Natural killer cell (primary cell): ENCODE measurements at regions not wholly inside any gene's neighbourhood (a gene's known extent, or its start where the extent isn't known, plus 50 kb on each side); places are given as distances from the start of the nearest gene placed in this dataset.

ENCODE experiments used
- ATAC-seq, 3 donors: fragments of 150-1000 bp in 2 of 3; fragments of 200-7000 bp in 1 of 3; cut with Tn5 transposase; 1 replicate in 1 of 3; 2 replicates in 2 of 3; pipeline ENCODE4 v1.10.0; 2021; ENCODE audit warnings: mild to moderate bottlenecking in 2 of 3, moderate library complexity in 2 of 3
- DNase-seq, 2 donors: peaks; one replicate each; pipeline versions ENCODE4 v3.0.0 to v3.0.0-alpha.2; 2013 to 2021; ENCODE audit warnings: mixed read lengths in 1 of 2
- H3K27ac ChIP-seq: one replicate; pipeline ENCODE4 v1.5.1; 2013; ENCODE audit warnings: mild to moderate bottlenecking, low read length
- H3K27me3 ChIP-seq: one replicate; pipeline ENCODE4 v1.6.1; 2013; ENCODE audit warnings: low read length; ENCODE audit not compliant: control insufficient read depth, insufficient read depth
- H3K36me3 ChIP-seq: one replicate; pipeline ENCODE4 v1.6.1; 2013; ENCODE audit warnings: low read length; ENCODE audit not compliant: control insufficient read depth, insufficient read depth
- H3K4me1 ChIP-seq: one replicate; pipeline ENCODE4 v1.6.1; 2013; ENCODE audit warnings: low read length; ENCODE audit not compliant: control insufficient read depth, insufficient read depth
- H3K4me3 ChIP-seq: one replicate; pipeline ENCODE4 v1.5.1; 2013; ENCODE audit warnings: low read length
- H3K9me3 ChIP-seq: one replicate; pipeline ENCODE4 v1.6.1; 2013; ENCODE audit warnings: low read length; ENCODE audit not compliant: control insufficient read depth, insufficient read depth
- H3K27ac Mint-ChIP-seq, 2 donors: one replicate each; pipeline ENCODE4 v1.8.0; 2022; ENCODE audit warnings: mild to moderate bottlenecking in 2 of 2, mixed read lengths in 2 of 2, moderate library complexity in 1 of 2
- H3K27me3 Mint-ChIP-seq, 2 donors: one replicate each; pipeline ENCODE4 v1.8.0; 2022; ENCODE audit warnings: low read depth in 2 of 2, mixed read lengths in 2 of 2
- H3K36me3 Mint-ChIP-seq: one replicate; pipeline ENCODE4 v1.8.0; 2022; ENCODE audit warnings: mixed read lengths
- H3K4me1 Mint-ChIP-seq, 2 donors: one replicate each; pipeline ENCODE4 v1.8.0; 2022; ENCODE audit warnings: mixed read lengths in 2 of 2
- H3K4me3 Mint-ChIP-seq: one replicate; pipeline ENCODE4 v1.8.0; 2022; ENCODE audit warnings: mild to moderate bottlenecking, moderate library complexity, mixed read lengths
- H3K9me3 Mint-ChIP-seq, 2 donors: one replicate each; pipeline ENCODE4 v1.8.0; 2022; ENCODE audit warnings: mixed read lengths in 2 of 2
- WGBS: methylation state at CpG from one replicate; pipeline ENCODE4 v1.1.7; 2013; ENCODE audit warnings: missing lambda C conversion rate; ENCODE audit not compliant: insufficient coverage; 5-methylcytosine and 5-hydroxymethylcytosine counted together
- intact Hi-C: fragments of 100-400 bp; cut with micrococcal nuclease; formaldehyde crosslinking; loops from one replicate; pipeline ENCODE4 v1.14.2; 2022
- TF ChIP-seq, protein P1 (sequence below): fragments of 200-600 bp; IDR thresholded peaks from one replicate; pipeline ENCODE4 v1.8.0; 2022; ENCODE audit warnings: antibody characterized with exemption

DNA sequence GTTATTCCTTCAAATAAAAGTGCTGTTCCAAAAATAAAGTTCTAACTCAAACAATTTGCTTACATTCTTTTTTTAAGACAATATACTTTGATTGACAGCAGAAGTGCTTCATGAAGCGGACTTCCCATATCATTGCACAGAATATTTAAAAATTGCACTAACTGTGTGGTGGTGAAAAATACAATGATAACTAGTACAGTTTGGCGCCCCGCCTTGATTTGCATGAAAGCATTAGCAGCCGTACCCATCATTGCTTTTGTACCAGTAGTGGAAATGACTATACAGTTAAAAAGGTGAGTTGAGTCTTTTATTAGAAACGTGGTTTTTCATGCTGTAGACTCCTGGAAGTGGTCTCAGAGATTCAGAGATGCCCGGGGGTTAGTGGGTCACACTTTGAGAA is 69.5 kb upstream of the MAP3K1 start:
- H3K4me3 Mint-ChIP-seq = no peak overlapping the region
- no peak overlapping the region for H3K27ac Mint-ChIP-seq
- Histone ChIP-seq H3K27me3 (no peaks in the 10 kb centered on the region), H3K36me3 (no peaks in the 10 kb centered on the region), H3K9me3 (no peaks in the 10 kb centered on the region), H3K27ac (no peak overlapping the region), H3K4me1 (no peaks in the 10 kb centered on the region), H3K4me3 (no peak overlapping the region)
- WGBS = 61% methylated on average over 5 of the region's 6 CpGs
- DNase-seq = no peak
- intact Hi-C loops = no loop called here
- ATAC-seq = no peak
- no peaks in the 10 kb centered on the region for H3K4me1 Mint-ChIP-seq
- H3K36me3 Mint-ChIP-seq = no peaks in the 10 kb centered on the region
- H3K9me3 Mint-ChIP-seq = no peaks in the 10 kb centered on the region
- H3K27me3 Mint-ChIP-seq = peaks cover 0 to 3% of the 10 kb centered on the region in 2 donors
- TF ChIP-seq, protein P1, sequence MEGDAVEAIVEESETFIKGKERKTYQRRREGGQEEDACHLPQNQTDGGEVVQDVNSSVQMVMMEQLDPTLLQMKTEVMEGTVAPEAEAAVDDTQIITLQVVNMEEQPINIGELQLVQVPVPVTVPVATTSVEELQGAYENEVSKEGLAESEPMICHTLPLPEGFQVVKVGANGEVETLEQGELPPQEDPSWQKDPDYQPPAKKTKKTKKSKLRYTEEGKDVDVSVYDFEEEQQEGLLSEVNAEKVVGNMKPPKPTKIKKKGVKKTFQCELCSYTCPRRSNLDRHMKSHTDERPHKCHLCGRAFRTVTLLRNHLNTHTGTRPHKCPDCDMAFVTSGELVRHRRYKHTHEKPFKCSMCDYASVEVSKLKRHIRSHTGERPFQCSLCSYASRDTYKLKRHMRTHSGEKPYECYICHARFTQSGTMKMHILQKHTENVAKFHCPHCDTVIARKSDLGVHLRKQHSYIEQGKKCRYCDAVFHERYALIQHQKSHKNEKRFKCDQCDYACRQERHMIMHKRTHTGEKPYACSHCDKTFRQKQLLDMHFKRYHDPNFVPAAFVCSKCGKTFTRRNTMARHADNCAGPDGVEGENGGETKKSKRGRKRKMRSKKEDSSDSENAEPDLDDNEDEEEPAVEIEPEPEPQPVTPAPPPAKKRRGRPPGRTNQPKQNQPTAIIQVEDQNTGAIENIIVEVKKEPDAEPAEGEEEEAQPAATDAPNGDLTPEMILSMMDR = no peak

DNA sequence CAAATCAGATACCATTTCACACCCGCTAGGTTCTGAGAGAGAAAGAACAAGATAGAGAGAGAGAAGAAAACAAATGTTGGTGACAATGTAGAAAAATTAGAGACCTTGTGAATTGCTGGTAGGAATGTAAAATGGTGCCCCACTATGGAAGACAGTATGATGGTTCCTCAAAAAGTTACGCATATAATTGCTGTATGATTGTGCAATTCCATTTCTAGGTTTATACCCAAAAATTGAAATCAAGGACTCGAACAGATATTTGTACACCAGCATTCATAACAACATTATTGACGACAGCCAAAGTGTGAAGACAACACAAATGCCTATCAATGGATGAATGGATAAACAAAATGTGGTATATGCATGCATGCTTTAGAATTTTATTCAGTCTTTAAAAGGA is 74.5 kb upstream of the MAP3K1 start:
- no peaks in the 10 kb centered on the region for H3K36me3 ChIP-seq
- no peak overlapping the region for H3K27ac ChIP-seq
- ATAC-seq (no peak), DNase-seq (no peak)
- Mint-ChIP-seq H3K36me3 (no peaks in the 10 kb centered on the region), H3K4me1 (peaks cover 13 to 15% of the 10 kb centered on the region in 2 donors), H3K27ac (no peak overlapping the region), H3K4me3 (no peak overlapping the region), H3K9me3 (no peaks in the 10 kb centered on the region), H3K27me3 (peaks cover 0 to 3% of the 10 kb centered on the region in 2 donors)
- H3K27me3 ChIP-seq = no peaks in the 10 kb centered on the region
- intact Hi-C loops = no loop called here
- 86% methylated on average over 2 of the region's 4 CpGs for WGBS
- peaks cover 13% of the 10 kb centered on the region for H3K4me1 ChIP-seq
- no peaks in the 10 kb centered on the region for H3K9me3 ChIP-seq
- TF ChIP-seq, protein P1 = no peak
- H3K4me3 ChIP-seq = no peak overlapping the region

GRCh38 chr5:56739990-56740389 is 75.4 kb upstream of the MAP3K1 start:
- peaks cover 19% of the 10 kb centered on the region for H3K4me1 ChIP-seq
- Mint-ChIP-seq H3K9me3 (no peaks in the 10 kb centered on the region), H3K27me3 (peaks cover 0 to 3% of the 10 kb centered on the region in 2 donors), H3K4me1 (peaks cover 16% of the 10 kb centered on the region in 2 donors), H3K36me3 (no peaks in the 10 kb centered on the region), H3K27ac (no peak overlapping the region), H3K4me3 (no peak overlapping the region)
- no peak overlapping the region for H3K27ac ChIP-seq
- H3K27me3 ChIP-seq = no peaks in the 10 kb centered on the region
- H3K9me3 ChIP-seq = no peaks in the 10 kb centered on the region
- intact Hi-C loops = no loop called here
- H3K36me3 ChIP-seq = no peaks in the 10 kb centered on the region
- no peak for DNase-seq
- TF ChIP-seq, protein P1 = no peak
- ATAC-seq = no peak
- no peak overlapping the region for H3K4me3 ChIP-seq
- no CpG with 5 or more reads among the region's 1 CpG for WGBS

DNA sequence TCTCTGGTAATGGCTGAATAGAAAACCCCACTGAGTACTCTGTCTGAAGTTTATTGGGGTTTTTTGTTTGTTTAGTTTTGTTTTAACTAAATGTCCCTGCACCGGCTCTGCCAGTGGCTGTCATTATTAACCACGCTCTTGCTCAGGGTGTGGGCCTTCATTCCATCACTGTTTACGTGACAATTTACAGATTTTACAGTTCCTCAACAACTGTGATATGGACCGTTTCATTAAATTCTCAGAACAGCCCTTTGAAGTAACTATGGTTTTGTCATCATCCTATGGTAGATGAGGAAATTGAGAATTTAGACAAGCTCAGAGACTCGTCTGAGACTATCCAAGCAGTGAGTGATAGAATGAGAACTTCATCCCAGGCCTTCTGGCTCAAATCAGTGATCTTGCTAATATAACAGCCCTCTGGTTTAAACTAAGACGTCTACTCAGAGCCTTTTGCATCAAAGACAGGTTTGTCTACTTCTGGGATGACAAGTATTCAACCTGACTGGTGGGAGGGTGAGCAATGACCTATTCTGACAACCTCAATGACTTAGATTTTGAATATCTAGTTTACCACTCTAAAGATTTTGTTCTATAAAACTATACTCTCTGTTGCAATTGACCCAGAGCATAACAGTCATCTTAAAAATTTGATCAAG is 77.3 kb upstream of the MAP3K1 start:
- Mint-ChIP-seq H3K4me3 (no peak overlapping the region), H3K9me3 (no peaks in the 10 kb centered on the region), H3K4me1 (peaks cover 16% of the 10 kb centered on the region in 2 donors), H3K27me3 (peaks cover 0 to under 1% of the 10 kb centered on the region in 2 donors), H3K27ac (no peak overlapping the region), H3K36me3 (no peaks in the 10 kb centered on the region)
- H3K4me1 ChIP-seq = peaks cover 22% of the 10 kb centered on the region
- TF ChIP-seq, protein P1 = no peak
- no peaks in the 10 kb centered on the region for H3K9me3 ChIP-seq
- intact Hi-C loops = no loop called here
- no peak for DNase-seq
- 64% methylated on average over 5 of the region's 6 CpGs for WGBS
- no peaks in the 10 kb centered on the region for H3K27me3 ChIP-seq
- H3K27ac ChIP-seq = no peak overlapping the region
- no peaks in the 10 kb centered on the region for H3K36me3 ChIP-seq
- H3K4me3 ChIP-seq = no peak overlapping the region
- ATAC-seq = no peak
